ENCODE measurements at regions not wholly inside any gene's neighbourhood (a gene's known extent, or its start where the extent isn't known, plus 50 kb on each side); places are given as distances from the start of the nearest gene placed in this dataset.

- TF ChIP-seq CTCF (IDR thresholded peaks at IDR 0.05; ENCODE audit: insufficient read depth, low read depth, low read length): no peak
- TF ChIP-seq EZH2 (IDR thresholded peaks at IDR 0.05; ENCODE audit: insufficient read depth, low read length): no peak
Measured at GRCh38 chr10:31152421-31153135, 120.9 kb upstream of the ZNF438 start.

Measured in astrocyte (in vitro differentiated cells and primary cell).